GM18507 (cell line): ENCODE measurements at regions not wholly inside any gene's neighbourhood (a gene's known extent, or its start where the extent isn't known, plus 50 kb on each side); places are given as distances from the start of the nearest gene placed in this dataset.

Experiments used
- DNase-seq: peaks from one replicate; pipeline ENCODE4 v3.0.0; 2011; ENCODE audit warnings: low read depth; ENCODE audit not compliant: insufficient read length; ENCODE audit errors: extremely low spot score
- FAIRE-seq: peaks from 2 replicates; lab custom pipeline; 2011; peaks lifted over from hg19 to GRCh38; lab: Jason Lieb, UNC

GRCh38 chr6:166739976-166740318, 112.9 kb upstream of the RPS6KA2 start:
- DNase-seq (no peak), FAIRE-seq (no peak)

GRCh38 chr6:166739117-166739975, 112.3 kb upstream of the RPS6KA2 start:
- FAIRE-seq: no peak

GRCh38 chr6:166738386-166739116, 111.5 kb upstream of the RPS6KA2 start:
- DNase-seq: no peak
- FAIRE-seq: no peak

More at GRCh38 chr6:166739117-166739975, 112.3 kb upstream of the RPS6KA2 start:
- DNase-seq: no peak

- no peak for DNase-seq
- FAIRE-seq: no peak
Measured at GRCh38 chr6:166737261-166737660, 110.2 kb upstream of the RPS6KA2 start.

- no peak for FAIRE-seq
- no peak for DNase-seq
Measured at GRCh38 chr6:166736634-166737033, 109.6 kb upstream of the RPS6KA2 start.

GRCh38 chr6:166733900-166734299, 106.8 kb upstream of the RPS6KA2 start:
- FAIRE-seq: no peak

GRCh38 chr6:166729658-166730057, 102.6 kb upstream of the RPS6KA2 start:
- no peak for FAIRE-seq
- DNase-seq: no peak

More at GRCh38 chr6:166733900-166734299, 106.8 kb upstream of the RPS6KA2 start:
- no peak for DNase-seq

- DNase-seq: no peak
- no peak for FAIRE-seq
Measured at GRCh38 chr6:166728884-166729530, 102.0 kb upstream of the RPS6KA2 start.

GRCh38 chr6:166726201-166726600, 99.2 kb upstream of the RPS6KA2 start:
- FAIRE-seq: no peak
- DNase-seq: no peak

- DNase-seq (no peak), FAIRE-seq (no peak)
Measured at GRCh38 chr6:166725571-166725970, 98.5 kb upstream of the RPS6KA2 start.

- DNase-seq (no peak), FAIRE-seq (no peak)
Measured at GRCh38 chr6:166724576-166724975, 97.5 kb upstream of the RPS6KA2 start.

- FAIRE-seq (no peak), DNase-seq (no peak)
Measured at GRCh38 chr6:166722785-166723184, 95.7 kb upstream of the RPS6KA2 start.

- DNase-seq: no peak
- FAIRE-seq: no peak
Measured at GRCh38 chr6:166721576-166721975, 94.5 kb upstream of the RPS6KA2 start.

- no peak for DNase-seq
- no peak for FAIRE-seq
Measured at GRCh38 chr6:166720856-166721255, 93.8 kb upstream of the RPS6KA2 start.

- DNase-seq: no peak
- no peak for FAIRE-seq
Measured at GRCh38 chr6:166719019-166719418, 92.0 kb upstream of the RPS6KA2 start.

- FAIRE-seq (no peak), DNase-seq (no peak)
Measured at GRCh38 chr6:166718516-166718915, 91.5 kb upstream of the RPS6KA2 start.

GRCh38 chr6:166716910-166717617, 90.0 kb upstream of the RPS6KA2 start:
- DNase-seq (no peak), FAIRE-seq (no peak)

GRCh38 chr6:166715992-166716391, 88.9 kb upstream of the RPS6KA2 start:
- no peak for FAIRE-seq
- no peak for DNase-seq

- DNase-seq: no peak
- FAIRE-seq: no peak
Measured at GRCh38 chr6:166715065-166715464, 88.0 kb upstream of the RPS6KA2 start.

- no peak for DNase-seq
- FAIRE-seq: no peak
Measured at GRCh38 chr6:166714581-166714980, 87.5 kb upstream of the RPS6KA2 start.
